WERI-Rb-1 (cell line): ENCODE measurements at regions not wholly inside any gene's neighbourhood (a gene's known extent, or its start where the extent isn't known, plus 50 kb on each side); places are given as distances from the start of the nearest gene placed in this dataset.

Experiments
- DNase-seq: peaks from one replicate; pipeline ENCODE4 v3.0.0-alpha.2; 2020
- H3K27ac ChIP-seq: fragments of 250-450 bp; sonication (Bioruptor Pico); 2 replicates; pipeline ENCODE4 v1.5.1; 2020; ENCODE audit warnings: mild to moderate bottlenecking, moderate library complexity
- H3K27me3 ChIP-seq: fragments of 250-450 bp; sonication (Bioruptor Pico); 2 replicates; pipeline ENCODE4 v1.5.1; 2021; ENCODE audit warnings: mild to moderate bottlenecking, low read depth, moderate library complexity; ENCODE audit not compliant: insufficient read depth, severe bottlenecking
- H3K36me3 ChIP-seq: fragments of 250-450 bp; sonication (Bioruptor Pico); 2 replicates; pipeline ENCODE4 v1.5.1; 2020; ENCODE audit warnings: mild to moderate bottlenecking, moderate library complexity
- H3K4me3 ChIP-seq: 2 replicates; pipeline ENCODE4 v1.5.1; 2011; ENCODE audit warnings: low read depth, mild to moderate bottlenecking, control low read depth, low read length
- H3K9me3 ChIP-seq: fragments of 250-450 bp; sonication (Bioruptor Pico); 2 replicates; pipeline ENCODE4 v1.5.1; 2021; ENCODE audit warnings: mild to moderate bottlenecking, moderate library complexity; ENCODE audit not compliant: severe bottlenecking
- TF ChIP-seq, protein P1 (sequence below): IDR thresholded peaks from 2 replicates; pipeline ENCODE4 v1.5.1; 2011; ENCODE audit warnings: low read depth, mild to moderate bottlenecking, control low read depth, inconsistent platforms, low read length

GRCh38 chr5:62742207-62742606, 163.6 kb downstream of the LRRC70 start:
- no peaks in the 10 kb centered on the region for H3K9me3 ChIP-seq
- no peak overlapping the region for H3K4me3 ChIP-seq
- H3K27me3 ChIP-seq, result peaks cover 4% of the 10 kb centered on the region
- H3K27ac ChIP-seq, result no peak overlapping the region
- no peak for DNase-seq
- TF ChIP-seq, protein P1, sequence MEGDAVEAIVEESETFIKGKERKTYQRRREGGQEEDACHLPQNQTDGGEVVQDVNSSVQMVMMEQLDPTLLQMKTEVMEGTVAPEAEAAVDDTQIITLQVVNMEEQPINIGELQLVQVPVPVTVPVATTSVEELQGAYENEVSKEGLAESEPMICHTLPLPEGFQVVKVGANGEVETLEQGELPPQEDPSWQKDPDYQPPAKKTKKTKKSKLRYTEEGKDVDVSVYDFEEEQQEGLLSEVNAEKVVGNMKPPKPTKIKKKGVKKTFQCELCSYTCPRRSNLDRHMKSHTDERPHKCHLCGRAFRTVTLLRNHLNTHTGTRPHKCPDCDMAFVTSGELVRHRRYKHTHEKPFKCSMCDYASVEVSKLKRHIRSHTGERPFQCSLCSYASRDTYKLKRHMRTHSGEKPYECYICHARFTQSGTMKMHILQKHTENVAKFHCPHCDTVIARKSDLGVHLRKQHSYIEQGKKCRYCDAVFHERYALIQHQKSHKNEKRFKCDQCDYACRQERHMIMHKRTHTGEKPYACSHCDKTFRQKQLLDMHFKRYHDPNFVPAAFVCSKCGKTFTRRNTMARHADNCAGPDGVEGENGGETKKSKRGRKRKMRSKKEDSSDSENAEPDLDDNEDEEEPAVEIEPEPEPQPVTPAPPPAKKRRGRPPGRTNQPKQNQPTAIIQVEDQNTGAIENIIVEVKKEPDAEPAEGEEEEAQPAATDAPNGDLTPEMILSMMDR, result no peak
- H3K36me3 ChIP-seq, result no peaks in the 10 kb centered on the region

- Histone ChIP-seq H3K27ac (no peak overlapping the region), H3K9me3 (no peaks in the 10 kb centered on the region), H3K36me3 (no peaks in the 10 kb centered on the region), H3K27me3 (peaks cover 4% of the 10 kb centered on the region), H3K4me3 (no peak overlapping the region)
- TF ChIP-seq, protein P1, result no peak
- no peak for DNase-seq
These were observed 163.1 kb downstream of the LRRC70 start for GRCh38 chr5:62741761-62742160.

DNA sequence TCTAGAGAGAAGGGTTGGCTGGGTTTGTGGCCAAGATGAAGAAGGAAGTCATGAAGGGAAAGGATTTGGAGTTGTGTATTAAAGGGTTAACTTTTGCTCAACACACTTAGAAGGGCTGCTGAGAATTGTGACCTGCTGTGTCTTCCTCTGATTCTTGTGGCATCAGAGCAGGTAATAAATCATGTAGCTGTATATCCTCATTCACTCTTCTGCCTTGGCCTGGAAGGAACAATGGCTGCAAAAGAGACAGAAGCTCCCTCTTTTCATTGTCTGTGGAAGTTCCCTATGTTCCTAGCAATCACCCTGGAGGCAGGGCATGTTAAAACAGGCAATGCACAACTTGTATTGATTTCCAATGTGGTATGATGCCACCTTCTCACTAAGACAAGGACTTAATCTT, 159.1 kb downstream of the LRRC70 start:
- H3K27me3 ChIP-seq, result peaks cover 10% of the 10 kb centered on the region
- no peak for DNase-seq
- no peak overlapping the region for H3K27ac ChIP-seq
- H3K4me3 ChIP-seq, result no peak overlapping the region
- no peaks in the 10 kb centered on the region for H3K9me3 ChIP-seq
- TF ChIP-seq, protein P1, result no peak
- no peaks in the 10 kb centered on the region for H3K36me3 ChIP-seq

- no peak overlapping the region for H3K27ac ChIP-seq
These were observed 154.1 kb downstream of the LRRC70 start for GRCh38 chr5:62732677-62733121.

DNA sequence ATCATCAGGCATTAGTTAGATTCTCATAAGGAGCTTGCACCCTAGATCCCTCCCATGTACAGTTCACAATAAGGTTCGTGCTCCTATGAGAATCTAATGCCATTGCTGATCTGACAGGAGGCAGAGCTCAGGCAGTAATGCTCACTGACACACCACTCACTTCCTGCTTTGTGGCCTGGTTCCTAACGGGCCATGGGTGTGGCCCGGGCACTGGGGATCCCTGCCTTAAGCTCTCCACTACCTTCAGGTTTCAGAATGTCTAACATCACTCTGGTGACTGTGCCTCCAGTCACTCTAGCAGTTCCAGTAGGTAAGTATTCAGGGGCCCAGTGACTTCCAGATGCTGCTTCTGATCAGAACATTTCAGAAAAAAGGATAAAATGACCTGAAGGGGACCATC, 152.4 kb downstream of the LRRC70 start:
- Histone ChIP-seq H3K27ac (no peak overlapping the region), H3K4me3 (no peak overlapping the region), H3K27me3 (peaks cover 6% of the 10 kb centered on the region), H3K36me3 (no peaks in the 10 kb centered on the region), H3K9me3 (no peaks in the 10 kb centered on the region)
- DNase-seq, result no peak
- TF ChIP-seq, protein P1, result no peak

More at GRCh38 chr5:62732677-62733121, 154.1 kb downstream of the LRRC70 start:
- Histone ChIP-seq H3K27me3 (peaks cover 6% of the 10 kb centered on the region), H3K4me3 (no peak overlapping the region), H3K36me3 (no peaks in the 10 kb centered on the region), H3K9me3 (no peaks in the 10 kb centered on the region)
- no peak for DNase-seq
- TF ChIP-seq, protein P1, result no peak

- no peak overlapping the region for H3K27ac ChIP-seq
- no peaks in the 10 kb centered on the region for H3K9me3 ChIP-seq
- TF ChIP-seq, protein P1, result no peak
- DNase-seq, result no peak
- H3K4me3 ChIP-seq, result no peak overlapping the region
- H3K36me3 ChIP-seq, result no peaks in the 10 kb centered on the region
- peaks cover 6% of the 10 kb centered on the region for H3K27me3 ChIP-seq
These were observed 151.1 kb downstream of the LRRC70 start for GRCh38 chr5:62729675-62730074.
